ENCODE measurements at regions not wholly inside any gene's neighbourhood (a gene's known extent, or its start where the extent isn't known, plus 50 kb on each side); places are given as distances from the start of the nearest gene placed in this dataset.

DNA sequence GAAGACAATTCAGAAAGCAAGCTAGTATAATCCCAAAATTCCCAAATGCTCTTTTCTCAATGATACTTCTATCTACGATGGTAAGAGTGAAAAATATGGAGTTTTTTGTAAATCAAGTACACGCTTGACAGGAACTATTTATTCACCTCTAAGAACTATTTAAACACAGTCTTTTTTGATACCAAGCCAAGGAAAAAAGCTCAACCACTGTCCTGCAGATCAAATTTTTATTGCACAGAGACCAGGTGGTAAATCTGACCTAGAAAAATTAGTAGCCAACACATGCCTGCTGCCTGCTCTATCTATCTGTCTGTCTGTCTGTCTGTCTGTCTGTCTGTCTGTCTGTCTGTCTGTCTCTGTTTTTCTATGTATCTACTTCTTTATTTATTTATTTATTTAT is 292.2 kb downstream of the MZT1 start:
- DNase-seq, result no peak

DNA sequence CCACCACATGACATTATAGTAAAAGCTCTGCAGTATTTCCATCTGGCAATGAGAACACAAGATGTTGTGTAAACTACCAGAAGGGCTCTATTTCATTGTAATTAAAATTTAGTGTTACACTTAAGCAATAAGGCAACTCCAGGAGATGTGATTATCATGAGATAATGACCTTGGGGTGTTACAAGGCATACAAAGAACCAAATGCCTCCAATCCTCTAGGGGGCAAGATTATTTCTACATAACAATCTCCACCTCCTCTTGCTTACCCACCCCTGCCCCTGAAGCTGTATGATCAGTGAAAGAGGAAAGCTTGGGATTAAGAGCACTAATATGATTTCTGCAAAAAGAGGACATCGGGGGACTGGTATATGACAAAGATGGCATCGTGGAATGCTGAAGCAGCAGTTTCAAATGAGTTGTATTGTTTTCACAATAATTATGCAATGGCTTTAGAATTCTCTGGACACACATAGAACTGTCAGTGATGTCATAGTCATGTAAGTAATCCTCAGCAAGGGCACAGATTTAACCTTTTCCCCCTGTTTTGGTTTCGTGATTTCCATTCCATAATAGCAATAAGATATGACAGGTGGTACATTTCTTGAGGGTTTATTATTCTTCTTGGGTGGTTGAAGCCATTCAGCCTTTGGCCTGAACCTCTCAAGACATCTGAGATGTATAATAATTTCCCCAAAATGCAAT is 295.3 kb downstream of the MZT1 start:
- no peak for DNase-seq

DNA sequence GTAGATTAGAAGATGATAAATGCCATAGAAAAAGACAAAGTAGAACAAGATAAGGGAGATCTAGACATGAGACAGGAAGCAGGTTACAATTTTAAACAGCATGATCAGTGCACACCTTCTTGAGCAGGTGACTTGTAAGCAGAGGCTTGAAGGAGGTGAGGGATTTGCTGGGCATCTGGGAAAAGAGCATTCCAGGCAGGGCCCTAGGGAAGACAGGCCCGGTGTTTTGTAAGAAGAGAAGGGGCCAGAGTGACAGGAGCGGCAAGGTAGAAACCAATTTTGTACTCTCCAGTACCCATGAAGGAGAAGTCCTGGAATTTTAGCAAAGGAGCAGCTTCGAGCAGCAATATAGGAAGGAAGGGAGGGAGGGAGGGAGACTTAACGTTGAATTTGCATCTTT is 296.5 kb downstream of the MZT1 start:
- no peak for DNase-seq

DNA sequence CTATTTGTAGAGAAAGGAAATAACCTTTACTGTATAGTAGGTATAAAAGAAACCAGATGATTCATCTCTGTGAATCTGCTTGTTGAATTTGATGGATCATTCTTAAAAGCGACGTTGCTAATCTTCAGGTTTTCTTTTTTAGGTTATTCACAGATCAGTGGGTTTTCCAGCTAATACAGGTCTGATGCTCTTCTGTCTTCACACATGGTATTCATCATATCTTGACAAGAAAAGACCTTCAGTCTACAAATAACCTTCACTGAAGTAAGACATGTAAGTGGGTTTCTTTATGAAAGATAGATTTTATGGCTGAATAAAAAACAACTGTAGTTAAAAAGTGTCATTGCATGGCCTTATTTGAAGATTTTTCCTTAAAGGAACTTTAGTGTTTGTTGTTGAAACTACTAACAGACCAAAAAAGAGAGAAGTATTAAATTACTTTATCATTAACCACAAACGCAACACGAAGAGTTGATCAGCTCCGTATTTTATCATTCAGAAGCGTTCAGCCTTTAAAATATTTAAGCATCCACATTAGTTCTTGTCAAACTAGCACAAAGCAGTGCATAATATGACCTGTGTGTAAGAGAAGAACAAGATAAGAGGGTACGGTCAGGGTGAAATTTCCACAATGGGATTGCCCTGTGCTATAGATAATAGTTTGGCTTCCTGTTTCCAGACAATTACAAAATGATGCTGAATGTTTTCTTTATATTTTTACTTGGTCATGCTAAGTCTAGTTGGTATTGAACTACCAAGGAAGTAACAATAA is 299.5 kb downstream of the MZT1 start:
- no peak for DNase-seq

DNA sequence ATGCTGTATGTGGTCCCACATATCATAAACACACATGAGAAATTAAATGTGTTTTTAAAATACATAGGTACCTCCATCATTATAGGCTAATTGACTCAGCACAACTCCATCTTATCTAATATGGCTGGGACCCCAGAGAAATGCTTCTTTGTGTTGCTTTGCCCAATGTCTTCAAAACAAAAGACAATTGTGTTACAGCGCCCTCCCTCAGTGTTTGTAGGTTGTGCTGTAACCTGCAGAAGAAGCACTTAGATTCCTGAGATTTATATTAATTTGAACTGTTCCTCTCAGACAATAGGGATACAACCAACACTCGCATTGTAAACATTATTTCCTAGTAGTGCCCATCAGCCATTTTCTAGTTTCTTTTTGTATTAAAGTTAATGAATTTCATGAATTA is 303.4 kb downstream of the MZT1 start:
- DNase-seq, result no peak

DNA sequence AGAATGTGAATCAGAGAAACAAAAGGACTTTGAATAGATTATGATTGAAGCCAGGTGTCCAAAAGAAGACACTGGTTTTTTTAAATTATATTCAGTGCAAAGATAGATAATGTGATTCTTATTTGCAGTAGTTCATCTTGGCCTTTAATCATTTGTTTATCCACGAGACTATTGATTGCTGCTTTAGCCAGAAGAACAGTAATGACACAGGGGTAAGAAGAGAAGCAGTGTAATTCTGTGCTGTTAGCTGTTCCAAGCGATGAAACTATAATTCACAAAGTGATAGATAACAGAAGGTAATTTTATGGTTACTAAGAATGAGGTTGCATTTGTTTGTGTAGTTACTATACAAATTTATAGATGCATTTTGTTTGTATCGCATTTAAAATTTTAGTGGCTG is 311.6 kb downstream of the MZT1 start:
- DNase-seq, result no peak

DNA sequence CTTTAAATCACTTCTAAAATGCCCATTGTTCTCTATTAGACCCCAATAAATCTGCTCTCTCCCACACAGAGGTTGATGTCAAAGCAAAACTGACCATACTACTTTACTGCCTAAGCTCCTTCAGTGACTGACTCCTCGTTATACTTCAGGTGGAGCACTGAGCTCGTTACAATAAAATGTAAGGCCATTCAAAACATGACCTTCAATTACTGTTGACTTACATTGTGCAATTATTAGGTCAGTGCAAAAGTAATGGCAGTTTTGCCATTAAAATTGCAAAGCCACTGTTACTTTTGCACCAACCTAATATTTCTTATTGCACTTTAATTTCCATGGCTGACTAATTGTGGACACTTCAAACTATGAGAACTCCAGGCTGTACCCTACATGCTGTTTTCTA is 314.9 kb downstream of the MZT1 start:
- no peak for DNase-seq

DNA sequence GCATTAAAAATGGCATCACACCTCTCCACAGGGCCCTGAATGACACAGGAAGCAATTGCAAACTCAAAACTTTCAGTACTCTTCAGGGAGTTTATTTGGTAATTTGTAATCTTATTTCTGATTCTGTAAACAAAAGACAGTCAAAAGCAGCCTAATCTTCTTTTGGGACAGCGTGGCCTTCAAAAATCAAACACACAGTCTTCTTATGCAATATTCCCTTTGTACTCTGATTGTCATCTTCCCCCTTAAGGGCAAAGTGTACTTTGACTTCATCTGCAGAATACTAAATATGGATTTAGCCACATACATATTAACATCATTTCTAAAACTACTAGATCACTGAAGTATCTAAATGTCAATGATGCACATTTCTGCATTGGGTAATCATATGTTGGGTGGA is 322.0 kb downstream of the MZT1 start:
- no peak for DNase-seq

DNA sequence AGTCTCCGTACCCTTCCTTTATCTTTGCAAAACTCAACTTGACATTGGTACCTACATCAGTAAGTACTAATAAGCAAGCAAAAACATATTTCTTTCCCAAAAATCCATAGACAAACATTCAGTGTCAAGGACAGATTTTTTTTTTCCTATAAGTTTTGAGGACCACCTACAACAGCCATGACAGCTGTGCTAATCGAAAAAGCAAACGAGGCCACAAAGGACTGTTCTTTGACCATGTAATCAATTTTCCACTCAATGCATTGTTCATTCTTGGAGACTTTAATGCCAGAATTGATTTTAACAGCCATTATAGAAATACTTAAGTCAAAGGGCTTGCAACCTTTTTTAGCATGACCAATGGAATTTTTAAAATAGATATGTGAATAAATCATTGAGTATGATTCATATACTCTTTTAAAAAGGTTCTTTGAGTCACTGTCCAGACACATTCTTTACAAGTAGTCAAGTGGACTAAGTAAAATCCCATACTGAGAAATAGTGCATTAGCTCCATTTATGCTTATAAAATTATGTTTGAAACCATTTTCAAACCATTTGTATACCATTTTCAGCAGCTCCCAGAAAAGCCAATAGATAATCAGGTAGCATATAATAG is 323.9 kb downstream of the MZT1 start:
- no peak for DNase-seq

DNA sequence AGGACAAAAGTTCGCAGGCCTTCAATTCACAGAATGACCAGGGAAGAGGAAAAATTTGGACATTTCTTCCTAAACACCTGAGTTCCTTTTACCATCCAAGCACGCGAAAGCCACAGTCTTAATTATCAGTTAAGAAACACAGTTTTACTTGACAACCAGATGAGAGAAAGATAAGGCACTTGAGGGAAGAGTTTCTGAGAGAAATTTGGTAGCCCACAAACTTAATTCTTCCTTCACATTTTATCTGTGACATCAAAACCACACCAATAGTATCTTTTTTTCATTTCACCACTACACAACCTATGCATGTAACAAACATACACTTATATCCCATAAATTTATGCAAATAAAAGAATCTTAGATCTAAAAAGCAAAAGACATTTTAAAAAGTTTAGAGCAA is 326.6 kb downstream of the MZT1 start:
- DNase-seq, result no peak

DNA sequence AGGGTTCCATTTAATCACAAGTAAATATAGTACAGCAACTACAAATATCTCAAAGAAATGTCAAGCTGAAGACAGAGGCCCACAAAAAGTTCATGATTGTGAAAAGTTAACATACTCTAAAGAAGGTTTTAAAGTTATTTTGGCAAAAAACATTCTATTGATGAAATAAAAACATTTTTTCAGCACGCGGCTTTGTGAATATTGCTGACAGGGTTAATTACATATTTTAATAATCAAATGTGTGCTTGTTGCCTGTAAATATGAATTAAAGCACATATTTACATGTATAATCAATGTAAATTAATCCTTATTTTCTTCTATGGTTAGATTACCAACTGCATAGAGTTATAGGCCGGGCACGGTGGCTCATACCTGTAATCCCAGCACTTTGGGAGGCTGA is 328.1 kb downstream of the MZT1 start:
- no peak for DNase-seq

DNA sequence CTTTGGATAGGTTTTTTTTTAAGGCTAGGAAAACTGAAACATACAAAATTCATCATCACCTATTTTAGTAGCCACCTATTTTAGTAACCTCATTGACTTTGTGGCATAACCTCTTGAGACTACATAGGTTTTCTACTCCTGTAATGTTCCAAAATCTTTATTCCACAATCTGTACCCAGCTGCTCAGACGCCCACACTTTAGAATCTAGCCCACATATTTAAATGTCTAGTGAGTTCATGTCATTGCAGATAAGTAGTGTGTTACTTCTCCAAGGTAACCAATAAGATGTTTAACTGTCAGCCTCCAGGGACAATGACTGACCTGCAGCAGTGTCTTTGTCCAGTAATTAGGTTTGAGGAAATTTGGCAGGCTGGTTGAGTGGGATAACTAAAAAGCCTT is 330.2 kb downstream of the MZT1 start:
- DNase-seq, result no peak

DNA sequence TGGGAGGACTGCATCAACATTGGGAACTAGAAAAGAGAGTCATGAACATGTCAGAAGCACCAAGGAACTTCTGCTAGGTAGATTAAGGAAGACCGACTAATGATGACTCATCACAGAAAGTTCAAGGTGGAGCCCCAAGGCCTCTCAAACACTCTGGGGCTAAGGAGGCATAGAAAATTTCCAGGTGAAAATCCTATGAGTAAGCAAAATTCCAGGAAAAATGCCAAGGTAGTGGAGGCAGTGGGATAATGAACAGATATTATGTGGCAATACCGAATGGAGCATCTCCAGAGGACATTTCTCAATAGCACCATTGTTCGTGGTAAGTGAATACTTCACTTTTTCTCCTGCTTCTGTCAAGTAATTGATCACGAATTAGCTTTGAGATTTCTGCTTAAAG is 336.5 kb downstream of the MZT1 start:
- no peak for DNase-seq

DNA sequence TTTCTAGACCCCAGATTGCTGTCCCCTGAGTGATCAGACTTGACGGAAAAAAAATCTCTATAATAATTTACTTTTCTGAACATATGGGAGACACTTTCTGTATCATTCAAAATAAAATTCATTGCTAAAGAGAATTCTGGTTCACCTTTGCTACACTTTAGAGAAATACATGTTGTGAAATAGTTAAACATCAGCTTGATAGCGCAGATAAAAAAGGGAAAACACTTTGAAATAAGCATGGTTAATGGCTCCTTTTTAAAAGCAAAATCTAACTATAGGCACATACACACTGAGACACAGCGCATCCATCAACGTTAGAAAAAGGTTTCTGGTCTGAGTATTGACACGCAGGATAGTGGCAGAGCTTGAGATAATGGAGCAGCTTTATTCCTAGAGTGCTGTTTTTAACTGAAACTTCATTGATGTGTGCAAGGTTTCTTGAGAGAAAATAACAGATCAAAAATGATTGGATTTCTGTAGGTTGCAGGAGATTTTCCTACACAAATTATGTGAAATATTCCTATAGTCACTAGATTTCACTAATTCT is 341.2 kb downstream of the MZT1 start:
- no peak for DNase-seq

DNA sequence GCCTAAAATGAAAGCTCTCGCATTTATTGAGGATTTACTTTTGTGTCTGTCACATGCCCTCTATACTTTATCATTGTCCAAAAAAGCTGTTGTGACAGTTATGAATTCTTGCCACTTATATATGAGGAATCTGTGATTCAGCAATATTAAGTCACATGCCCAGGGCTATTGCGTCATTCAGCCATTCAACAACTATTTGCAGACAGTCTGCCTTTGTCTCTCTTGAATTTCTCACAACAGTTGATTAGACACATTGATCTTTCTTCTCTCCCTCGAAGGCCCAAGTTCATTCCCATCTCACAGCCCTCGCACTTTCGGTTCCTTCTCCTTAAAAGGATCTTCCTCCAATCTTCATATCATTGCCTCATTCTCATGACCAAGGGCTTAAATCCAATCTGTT is 342.6 kb downstream of the MZT1 start:
- no peak for DNase-seq

DNA sequence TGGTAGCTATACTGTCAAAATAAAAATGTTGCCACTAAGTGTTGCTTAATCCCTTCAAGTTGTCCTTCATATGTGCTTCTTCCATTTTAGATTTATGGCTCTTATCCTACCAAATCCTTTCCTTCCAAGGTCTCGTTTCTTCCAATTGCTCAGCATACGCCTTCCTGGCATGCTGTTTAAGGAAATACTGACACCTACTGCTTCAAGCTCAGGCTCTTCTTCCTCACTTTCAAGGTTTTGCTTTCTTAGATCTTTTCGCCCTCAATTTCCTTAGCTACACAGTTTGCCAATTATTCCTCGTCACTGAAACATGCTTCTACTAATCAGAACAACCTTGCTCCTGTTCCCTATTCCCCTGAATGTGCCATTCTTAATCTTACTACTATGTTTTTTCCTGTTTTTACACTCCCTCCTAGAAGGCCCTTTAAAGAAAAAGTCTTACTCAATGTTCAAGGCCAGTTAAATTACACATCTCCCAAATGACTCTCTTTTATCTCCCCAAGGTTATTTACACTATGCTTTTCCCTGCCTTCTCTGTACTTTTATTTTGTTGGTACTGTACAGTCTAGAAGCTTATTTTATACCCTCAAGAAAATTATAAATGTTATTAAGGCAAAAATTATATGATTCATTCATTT is 343.1 kb downstream of the MZT1 start:
- DNase-seq, result no peak

DNA sequence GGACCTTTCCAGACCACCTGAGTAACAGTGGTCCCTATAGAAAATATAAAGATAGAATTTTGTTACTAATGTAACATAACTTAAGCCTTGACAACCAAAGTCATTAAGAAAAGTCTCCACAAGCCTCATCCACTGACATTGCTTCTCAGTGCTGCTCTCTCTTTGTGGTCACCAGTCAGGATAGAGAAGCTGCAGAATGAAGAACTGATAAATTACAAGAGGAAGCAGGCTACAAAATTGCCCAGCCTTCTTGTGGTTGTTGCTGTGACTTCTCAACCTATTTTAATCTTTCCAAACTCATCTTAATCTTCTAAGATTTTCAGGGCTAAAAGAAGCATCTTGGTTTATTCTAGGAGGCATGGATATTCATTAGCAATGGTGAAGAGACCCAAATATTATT is 343.8 kb downstream of the MZT1 start:
- no peak for DNase-seq

DNA sequence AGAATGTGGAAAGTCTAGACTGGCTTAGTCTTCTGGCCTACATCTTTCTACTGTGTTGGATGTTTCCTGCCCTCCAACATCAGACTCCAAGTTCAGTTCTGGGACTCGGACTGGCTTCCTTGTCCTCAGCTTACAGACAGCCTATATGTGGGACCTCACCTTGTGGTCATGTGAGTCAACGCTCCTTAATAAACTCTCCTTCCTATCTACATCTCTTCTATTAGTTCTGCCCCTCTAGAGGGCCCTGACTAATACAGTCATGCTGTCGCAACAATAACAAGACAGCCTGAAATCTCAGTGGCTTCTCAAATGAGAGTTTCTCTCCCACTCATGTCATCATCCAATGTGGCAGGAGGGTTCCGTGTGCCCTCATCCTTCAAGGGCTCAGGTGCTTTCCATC is 347.8 kb downstream of the MZT1 start:
- DNase-seq, result no peak

DNA sequence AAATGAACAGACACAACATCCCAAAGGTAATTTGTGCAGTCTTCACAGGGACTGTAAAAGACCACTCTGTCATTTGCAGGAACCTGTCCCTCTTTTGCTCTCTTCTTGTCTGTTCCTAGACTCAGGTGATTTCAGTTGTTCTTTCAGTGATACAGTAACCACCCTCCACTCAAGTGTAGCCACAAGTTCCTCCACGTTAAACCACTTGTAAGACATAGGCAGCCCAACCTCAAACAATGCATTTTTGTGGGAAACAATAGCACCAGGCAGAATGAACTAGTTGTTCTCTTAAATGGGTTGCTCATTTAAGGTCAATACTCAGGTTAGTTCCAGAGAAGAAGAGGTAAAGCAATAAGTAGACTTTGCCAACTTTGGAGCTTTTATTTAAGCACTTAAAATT is 359.4 kb downstream of the MZT1 start:
- DNase-seq, result no peak

DNA sequence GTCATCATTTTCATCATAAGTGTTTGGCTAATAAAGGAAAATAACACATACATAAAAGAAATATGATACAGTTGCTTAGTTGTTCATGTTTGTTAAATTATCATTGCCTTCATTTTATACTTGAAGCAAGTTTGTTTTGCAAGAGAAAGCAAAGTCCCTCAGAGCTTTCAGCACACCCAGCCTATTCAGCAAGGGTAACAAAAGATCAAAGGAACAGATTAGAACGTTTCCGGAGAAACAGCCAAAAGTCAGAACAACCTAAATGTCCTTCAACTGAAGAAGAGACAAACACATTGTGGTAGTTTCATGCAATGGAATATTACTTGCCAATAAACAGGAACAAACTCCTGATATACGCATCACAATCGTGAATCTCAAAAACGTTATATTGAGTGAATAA is 380.7 kb downstream of the MZT1 start:
- DNase-seq, result no peak

DNA sequence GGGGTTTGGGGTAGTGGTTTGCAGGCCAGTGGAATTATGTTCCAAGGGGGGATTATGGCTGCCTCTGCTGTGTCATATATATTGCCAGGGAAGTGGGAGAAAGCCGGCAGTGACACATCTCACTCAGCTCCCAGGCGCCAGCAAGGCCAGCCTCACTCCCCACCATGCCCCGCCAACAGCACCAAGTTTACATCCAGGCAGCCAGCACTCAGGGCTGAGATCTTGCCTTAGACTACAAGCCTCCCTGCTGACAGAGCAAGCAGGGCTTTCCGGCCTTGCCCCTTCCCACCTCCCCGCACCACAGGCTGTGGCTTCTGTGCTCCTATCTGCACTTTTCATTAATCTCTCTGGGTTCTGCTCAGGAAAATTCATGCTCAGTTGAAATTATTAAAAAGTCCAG is 385.1 kb downstream of the MZT1 start:
- no peak for DNase-seq

DNA sequence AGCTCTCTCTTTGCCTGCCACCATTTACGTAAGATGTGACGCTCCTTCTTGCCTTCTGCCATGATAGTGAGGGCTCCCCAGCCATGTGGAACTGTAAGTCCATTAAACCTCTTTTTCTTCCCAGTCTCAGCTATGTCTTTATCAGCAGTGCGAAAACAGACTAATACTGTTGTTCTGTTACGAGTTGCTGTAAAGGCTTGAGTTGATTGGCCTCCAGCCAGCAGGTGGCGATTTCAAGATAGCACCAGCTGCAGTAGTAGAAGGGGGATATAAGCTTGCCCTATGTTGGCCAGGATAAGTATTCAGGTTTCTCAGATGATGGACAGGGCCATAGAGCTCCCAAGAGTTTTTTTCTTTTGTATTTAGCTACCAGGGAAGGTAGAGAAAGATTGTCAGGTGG is 385.5 kb downstream of the MZT1 start:
- no peak for DNase-seq

DNA sequence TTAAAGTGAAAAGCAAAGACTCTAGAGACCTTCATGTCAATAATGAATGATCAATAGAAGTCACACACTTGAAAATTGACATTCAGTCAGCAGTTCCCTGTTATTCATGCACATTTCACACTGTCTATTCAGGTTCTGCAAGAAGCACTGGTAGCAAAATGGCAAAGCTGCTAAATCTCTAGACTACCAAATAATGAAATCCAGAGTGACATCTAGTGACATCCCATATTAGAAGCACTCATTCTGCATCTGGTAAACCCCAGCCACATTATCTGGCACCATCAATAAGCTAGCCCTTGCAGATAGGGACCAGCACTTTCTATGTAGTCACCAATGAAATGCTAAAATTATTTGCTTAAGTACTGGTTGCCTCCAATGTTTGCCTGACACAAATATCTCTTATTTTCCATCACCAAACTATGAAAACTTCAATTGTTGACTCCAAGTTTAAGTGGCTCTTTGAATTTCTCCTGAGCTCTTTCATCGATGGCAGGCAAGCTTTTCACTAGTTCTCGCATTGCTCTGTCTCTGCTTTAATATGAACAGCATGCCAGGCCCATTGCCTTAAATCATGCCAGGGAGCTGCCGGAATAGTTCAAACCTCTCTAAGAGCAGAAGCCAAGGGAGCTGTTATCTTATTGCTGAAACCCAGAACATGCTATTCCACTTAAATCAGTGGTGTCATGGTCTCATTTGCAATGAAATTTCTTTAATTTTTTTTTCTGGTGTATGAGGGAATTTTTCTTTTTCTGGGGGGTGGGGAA is 409.9 kb downstream of the MZT1 start:
- no peak for DNase-seq

Measured in NCI-H526 (cell line).